HK-2 (cell line): ENCODE measurements at regions not wholly inside any gene's neighbourhood (a gene's known extent, or its start where the extent isn't known, plus 50 kb on each side); places are given as distances from the start of the nearest gene placed in this dataset.

Experiments used
- DNase-seq: peaks from one replicate; pipeline ENCODE4 v3.0.0-alpha.2; 2018; ENCODE audit not compliant: unreplicated experiment

GRCh38 chr2:228652366-228652765 lies 470.9 kb upstream of the SPHKAP start:
- no peak for DNase-seq

GRCh38 chr2:228649876-228650275 lies 468.4 kb upstream of the SPHKAP start:
- no peak for DNase-seq

- DNase-seq: no peak
Measured at GRCh38 chr2:228649447-228649846, 468.0 kb upstream of the SPHKAP start.

GRCh38 chr2:228648541-228648940 lies 467.1 kb upstream of the SPHKAP start:
- DNase-seq: no peak

- no peak for DNase-seq
Measured at GRCh38 chr2:228646061-228646460, 464.6 kb upstream of the SPHKAP start.

- no peak for DNase-seq
Measured at GRCh38 chr2:228644199-228644598, 462.7 kb upstream of the SPHKAP start.

GRCh38 chr2:228642861-228643260 lies 461.4 kb upstream of the SPHKAP start:
- no peak for DNase-seq

GRCh38 chr2:228630786-228631185 lies 449.3 kb upstream of the SPHKAP start:
- DNase-seq: no peak

- DNase-seq: no peak
Measured at GRCh38 chr2:228629251-228629650, 447.8 kb upstream of the SPHKAP start.

GRCh38 chr2:228628682-228629081 lies 447.2 kb upstream of the SPHKAP start:
- no peak for DNase-seq

GRCh38 chr2:228627510-228627909 lies 446.0 kb upstream of the SPHKAP start:
- no peak for DNase-seq

- no peak for DNase-seq
Measured at GRCh38 chr2:228625481-228625880, 444.0 kb upstream of the SPHKAP start.

GRCh38 chr2:228624733-228625132 lies 443.2 kb upstream of the SPHKAP start:
- DNase-seq: no peak

GRCh38 chr2:228615496-228615895 lies 434.0 kb upstream of the SPHKAP start:
- no peak for DNase-seq

GRCh38 chr2:228614741-228615140 lies 433.3 kb upstream of the SPHKAP start:
- DNase-seq: no peak

- no peak for DNase-seq
Measured at GRCh38 chr2:228613133-228613850, 431.8 kb upstream of the SPHKAP start.

- DNase-seq: no peak
Measured at GRCh38 chr2:228611171-228611570, 429.7 kb upstream of the SPHKAP start.

GRCh38 chr2:228602288-228602687 lies 420.8 kb upstream of the SPHKAP start:
- DNase-seq: no peak

- no peak for DNase-seq
Measured at GRCh38 chr2:228600265-228600664, 418.8 kb upstream of the SPHKAP start.

- DNase-seq: no peak
Measured at GRCh38 chr2:228599781-228600180, 418.3 kb upstream of the SPHKAP start.

GRCh38 chr2:228599297-228599696 lies 417.8 kb upstream of the SPHKAP start:
- no peak for DNase-seq

GRCh38 chr2:228597032-228597431 lies 415.5 kb upstream of the SPHKAP start:
- DNase-seq: no peak

- no peak for DNase-seq
Measured at GRCh38 chr2:228594012-228594411, 412.5 kb upstream of the SPHKAP start.

GRCh38 chr2:228592925-228593324 lies 411.4 kb upstream of the SPHKAP start:
- DNase-seq: no peak
